ENCODE measurements at regions not wholly inside any gene's neighbourhood (a gene's known extent, or its start where the extent isn't known, plus 50 kb on each side); places are given as distances from the start of the nearest gene placed in this dataset.
"Not testable (repeated sequence)": the region's sequence is repeated elsewhere in the genome, so short reads cannot be mapped to it uniquely, and the experiment has no call there.

DNA sequence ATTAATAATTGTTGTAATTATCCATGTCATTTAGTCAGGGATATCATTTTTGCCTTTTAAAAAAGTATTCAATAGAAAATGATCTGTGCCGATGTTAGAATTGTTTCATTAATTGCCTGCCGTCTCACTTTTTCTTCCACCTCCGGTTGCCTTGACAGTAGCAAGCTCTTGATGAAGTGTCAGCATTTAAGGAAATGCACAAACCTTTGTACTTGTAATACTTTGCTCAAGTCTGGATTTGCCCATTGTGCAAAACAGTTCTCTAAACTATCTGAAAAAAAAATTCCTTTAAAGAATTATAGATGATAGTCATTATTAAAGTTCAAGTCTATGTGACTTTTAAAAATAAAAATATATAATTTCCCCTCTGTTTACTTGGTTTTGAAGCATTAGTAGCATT, 619.7 kb downstream of the GATA3 start:
- Mint-ChIP-seq H3K27ac (no peak overlapping the region), H3K9me3 (no peaks in the 10 kb centered on the region), H3K27me3 (peaks cover under 1% of the 10 kb centered on the region), H3K36me3 (ENCODE audit: low read depth) (no peaks in the 10 kb centered on the region), H3K4me1 (ENCODE audit: low read depth) (no peaks in the 10 kb centered on the region), H3K4me3 (no peak overlapping the region)
- intact Hi-C loops (cut with DNase I, micrococcal nuclease), result no loop called here
- Histone ChIP-seq H3K4me3 (ENCODE audit: low read length) (no peak overlapping the region), H3K4me1 (ENCODE audit: insufficient read depth, low read length) (no peaks in the 10 kb centered on the region), H3K9me3 (ENCODE audit: control insufficient read depth in 1 of 2, insufficient read depth in 1 of 2, low read length in 2 of 2) (no peaks in the 10 kb centered on the region), H3K27ac (ENCODE audit: low read depth in 1 of 2, low read length in 2 of 2) (no peak overlapping the region), H3K36me3 (ENCODE audit: insufficient read depth, low read length) (no peaks in the 10 kb centered on the region), H3K27me3 (ENCODE audit: control insufficient read depth in 1 of 2, insufficient read depth in 2 of 2, low read length in 2 of 2) (peaks cover 0 to 3% of the 10 kb centered on the region in 2 experiments)
- TF ChIP-seq, protein P1, sequence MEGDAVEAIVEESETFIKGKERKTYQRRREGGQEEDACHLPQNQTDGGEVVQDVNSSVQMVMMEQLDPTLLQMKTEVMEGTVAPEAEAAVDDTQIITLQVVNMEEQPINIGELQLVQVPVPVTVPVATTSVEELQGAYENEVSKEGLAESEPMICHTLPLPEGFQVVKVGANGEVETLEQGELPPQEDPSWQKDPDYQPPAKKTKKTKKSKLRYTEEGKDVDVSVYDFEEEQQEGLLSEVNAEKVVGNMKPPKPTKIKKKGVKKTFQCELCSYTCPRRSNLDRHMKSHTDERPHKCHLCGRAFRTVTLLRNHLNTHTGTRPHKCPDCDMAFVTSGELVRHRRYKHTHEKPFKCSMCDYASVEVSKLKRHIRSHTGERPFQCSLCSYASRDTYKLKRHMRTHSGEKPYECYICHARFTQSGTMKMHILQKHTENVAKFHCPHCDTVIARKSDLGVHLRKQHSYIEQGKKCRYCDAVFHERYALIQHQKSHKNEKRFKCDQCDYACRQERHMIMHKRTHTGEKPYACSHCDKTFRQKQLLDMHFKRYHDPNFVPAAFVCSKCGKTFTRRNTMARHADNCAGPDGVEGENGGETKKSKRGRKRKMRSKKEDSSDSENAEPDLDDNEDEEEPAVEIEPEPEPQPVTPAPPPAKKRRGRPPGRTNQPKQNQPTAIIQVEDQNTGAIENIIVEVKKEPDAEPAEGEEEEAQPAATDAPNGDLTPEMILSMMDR (IDR thresholded peaks at IDR 0.05), result no peak
- no peak for DNase-seq
- CTCF ChIA-PET, result interaction anchor here (1.6 kb wide), 1 partner anchor 13 kb away, joined by 3 read pairs; no protein-coding TSS in a partner anchor
- POLR2A ChIA-PET, result no interaction called here
- ATAC-seq (ENCODE audit: poor library complexity), result no peak

DNA sequence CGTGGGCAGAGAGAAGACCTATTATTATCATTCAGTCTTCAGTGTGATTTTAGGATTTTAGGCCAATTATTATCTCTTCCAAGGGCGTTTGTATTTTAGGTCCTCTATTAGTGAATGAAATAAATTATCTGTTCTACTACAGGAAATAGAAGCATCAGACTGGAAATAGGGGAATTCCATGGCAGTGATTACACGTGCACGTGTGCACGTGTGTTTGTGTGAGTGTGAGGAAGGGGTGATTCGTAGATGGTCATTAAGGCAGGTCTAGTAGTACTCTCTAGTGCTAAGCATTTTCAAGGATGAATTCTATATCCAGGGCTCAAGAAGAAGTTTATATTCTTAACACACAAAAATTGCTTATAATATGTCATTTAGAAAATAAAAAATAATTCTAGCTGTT, 623.2 kb downstream of the GATA3 start:
- no peaks in the 10 kb centered on the region for H3K27me3 ChIP-seq (ENCODE audit: control insufficient read depth in 1 of 2, insufficient read depth in 2 of 2, low read length in 2 of 2)
- no peak overlapping the region for H3K4me3 ChIP-seq (ENCODE audit: low read length)
- ATAC-seq (ENCODE audit: poor library complexity) (no peak), DNase-seq (no peak)
- CTCF ChIA-PET, result no interaction called here
- H3K9me3 Mint-ChIP-seq, result no peaks in the 10 kb centered on the region
- H3K9me3 ChIP-seq (ENCODE audit: control insufficient read depth in 1 of 2, insufficient read depth in 1 of 2, low read length in 2 of 2), result no peaks in the 10 kb centered on the region
- H3K4me1 Mint-ChIP-seq (ENCODE audit: low read depth), result no peaks in the 10 kb centered on the region
- H3K27me3 Mint-ChIP-seq, result peaks cover 9% of the 10 kb centered on the region
- TF ChIP-seq, protein P1 (IDR thresholded peaks at IDR 0.05), result no peak
- no peaks in the 10 kb centered on the region for H3K36me3 ChIP-seq (ENCODE audit: insufficient read depth, low read length)
- no peaks in the 10 kb centered on the region for H3K36me3 Mint-ChIP-seq (ENCODE audit: low read depth)
- no peak overlapping the region for H3K27ac Mint-ChIP-seq
- intact Hi-C loops (cut with DNase I, micrococcal nuclease), result no loop called here
- no peak overlapping the region for H3K27ac ChIP-seq (ENCODE audit: low read depth in 1 of 2, low read length in 2 of 2)
- H3K4me3 Mint-ChIP-seq, result no peak overlapping the region
- POLR2A ChIA-PET, result no interaction called here
- no peaks in the 10 kb centered on the region for H3K4me1 ChIP-seq (ENCODE audit: insufficient read depth, low read length)

DNA sequence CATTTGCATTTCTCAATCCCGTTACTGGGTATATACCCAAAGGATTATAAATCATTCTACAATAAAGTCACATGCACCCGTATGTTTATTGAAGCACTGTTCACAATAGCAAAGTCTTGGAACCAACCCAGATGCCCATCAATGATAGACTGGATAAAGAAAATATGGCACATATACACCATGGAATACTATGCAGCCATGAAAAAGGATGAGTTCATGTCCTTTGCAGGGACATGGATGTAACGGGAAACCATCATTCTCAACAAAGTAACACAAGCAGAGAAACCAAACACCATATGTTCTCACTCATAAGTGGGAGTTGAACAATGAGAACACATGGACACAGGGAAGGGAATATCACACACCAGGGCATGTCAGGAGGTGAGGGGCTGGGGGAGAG, 630.4 kb downstream of the GATA3 start:
- H3K4me3 Mint-ChIP-seq; H3K27ac ChIP-seq (ENCODE audit: low read depth in 1 of 2, low read length in 2 of 2); CTCF ChIA-PET; H3K9me3 ChIP-seq (ENCODE audit: control insufficient read depth in 1 of 2, insufficient read depth in 1 of 2, low read length in 2 of 2); intact Hi-C loops (cut with DNase I, micrococcal nuclease); H3K4me1 ChIP-seq (ENCODE audit: insufficient read depth, low read length); H3K4me3 ChIP-seq (ENCODE audit: low read length); H3K27ac Mint-ChIP-seq; ATAC-seq (ENCODE audit: poor library complexity); H3K36me3 Mint-ChIP-seq (ENCODE audit: low read depth); H3K27me3 ChIP-seq (ENCODE audit: control insufficient read depth in 1 of 2, insufficient read depth in 2 of 2, low read length in 2 of 2); POLR2A ChIA-PET; DNase-seq; H3K36me3 ChIP-seq (ENCODE audit: insufficient read depth, low read length); H3K4me1 Mint-ChIP-seq (ENCODE audit: low read depth); H3K9me3 Mint-ChIP-seq: not testable (repeated sequence)
- H3K27me3 Mint-ChIP-seq, result peaks cover 18% of the 10 kb centered on the region

DNA sequence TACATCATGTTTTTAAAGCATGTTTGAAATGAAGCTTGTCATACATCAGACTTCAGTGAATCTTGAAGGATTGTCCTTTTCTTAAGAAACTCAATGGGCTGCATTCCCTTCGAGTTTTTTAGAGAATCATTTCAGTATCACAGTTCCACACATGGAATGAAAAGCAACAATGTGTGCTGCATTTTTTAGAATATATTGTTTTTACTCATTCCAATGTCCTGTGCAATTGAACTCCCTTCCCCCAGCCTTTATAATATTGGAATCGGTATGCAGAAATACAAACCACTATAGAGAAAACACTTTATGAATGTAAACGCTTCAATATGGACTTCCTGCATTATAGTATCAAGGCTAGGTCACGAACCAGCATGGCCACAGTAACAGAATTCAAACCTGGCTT, 634.4 kb downstream of the GATA3 start:
- no peaks in the 10 kb centered on the region for H3K9me3 Mint-ChIP-seq
- no peaks in the 10 kb centered on the region for H3K36me3 ChIP-seq (ENCODE audit: insufficient read depth, low read length)
- no peak overlapping the region for H3K4me3 Mint-ChIP-seq
- H3K9me3 ChIP-seq (ENCODE audit: control insufficient read depth in 1 of 2, insufficient read depth in 1 of 2, low read length in 2 of 2), result no peaks in the 10 kb centered on the region
- DNase-seq, result no peak
- H3K4me1 ChIP-seq (ENCODE audit: insufficient read depth, low read length), result no peaks in the 10 kb centered on the region
- H3K27ac Mint-ChIP-seq, result no peak overlapping the region
- POLR2A ChIA-PET, result no interaction called here
- no peak overlapping the region for H3K4me3 ChIP-seq (ENCODE audit: low read length)
- no peaks in the 10 kb centered on the region for H3K27me3 ChIP-seq (ENCODE audit: control insufficient read depth in 1 of 2, insufficient read depth in 2 of 2, low read length in 2 of 2)
- intact Hi-C loops (cut with DNase I, micrococcal nuclease), result no loop called here
- H3K27me3 Mint-ChIP-seq, result peaks cover 6% of the 10 kb centered on the region
- CTCF ChIA-PET, result no interaction called here
- H3K36me3 Mint-ChIP-seq (ENCODE audit: low read depth), result no peaks in the 10 kb centered on the region
- H3K4me1 Mint-ChIP-seq (ENCODE audit: low read depth), result no peaks in the 10 kb centered on the region
- H3K27ac ChIP-seq (ENCODE audit: low read depth in 1 of 2, low read length in 2 of 2), result no peak overlapping the region
- ATAC-seq (ENCODE audit: poor library complexity), result no peak
- TF ChIP-seq, protein P1 (IDR thresholded peaks at IDR 0.05), result no peak

Data from CD4-positive, alpha-beta T cell (primary cell).